Daoy (cell line): ENCODE measurements at regions not wholly inside any gene's neighbourhood (a gene's known extent, or its start where the extent isn't known, plus 50 kb on each side); places are given as distances from the start of the nearest gene placed in this dataset.
A peak's percentile ranks its signal among the peaks of the same experiment; 100 is the strongest.

Source experiments
- DNase-seq: peaks from one replicate; pipeline ENCODE4 v3.0.0-alpha.2; 2015; ENCODE audit warnings: low read depth

DNA sequence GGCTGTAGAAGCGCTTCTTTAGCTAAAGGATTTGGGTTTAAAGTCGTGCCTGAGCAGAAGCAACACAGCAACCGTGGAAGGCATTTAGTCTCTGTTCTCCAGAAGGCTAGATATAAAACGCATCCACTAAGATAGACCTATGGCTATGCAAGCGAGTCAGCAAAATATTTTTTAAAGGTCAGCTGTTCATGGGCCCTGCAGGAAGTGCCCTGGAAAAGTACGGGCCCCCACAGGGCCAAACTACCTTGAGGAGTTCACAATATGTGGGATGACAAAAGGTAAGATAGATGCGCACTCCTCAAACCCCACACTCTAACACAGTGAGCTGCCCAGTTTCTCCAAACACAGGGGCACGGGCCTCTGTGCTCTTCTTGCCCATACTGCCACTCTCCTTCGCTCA lies 261.6 kb downstream of the VPS13C start:
- no peak for DNase-seq

GRCh38 chr15:61796056-61796455 lies 264.2 kb downstream of the VPS13C start:
- DNase-seq = peak; percentile 11

DNA sequence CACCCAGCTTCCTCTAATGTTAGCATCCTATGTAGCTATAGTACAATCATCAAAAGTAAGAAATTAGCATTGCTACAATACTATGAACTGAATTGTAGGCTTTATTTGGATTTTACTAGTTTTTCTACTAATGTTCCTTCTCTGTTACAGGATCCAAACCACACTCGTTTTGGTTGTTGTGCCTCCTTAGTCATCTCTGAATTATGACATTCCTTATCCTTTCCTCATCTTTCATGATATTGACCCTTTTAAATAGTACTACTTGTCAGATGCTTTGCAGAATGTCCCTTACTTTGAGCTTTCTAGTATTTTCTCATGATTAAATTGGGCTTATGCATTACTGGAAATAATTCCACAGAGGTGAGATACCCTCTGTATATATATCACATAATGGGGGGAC lies 265.4 kb downstream of the VPS13C start:
- peak; percentile 21 for DNase-seq

- peak; percentile 41 for DNase-seq
Observed at GRCh38 chr15:61794276-61794675, 266.0 kb downstream of the VPS13C start.

- DNase-seq = no peak
Observed at GRCh38 chr15:61784734-61785133, 275.5 kb downstream of the VPS13C start.

DNA sequence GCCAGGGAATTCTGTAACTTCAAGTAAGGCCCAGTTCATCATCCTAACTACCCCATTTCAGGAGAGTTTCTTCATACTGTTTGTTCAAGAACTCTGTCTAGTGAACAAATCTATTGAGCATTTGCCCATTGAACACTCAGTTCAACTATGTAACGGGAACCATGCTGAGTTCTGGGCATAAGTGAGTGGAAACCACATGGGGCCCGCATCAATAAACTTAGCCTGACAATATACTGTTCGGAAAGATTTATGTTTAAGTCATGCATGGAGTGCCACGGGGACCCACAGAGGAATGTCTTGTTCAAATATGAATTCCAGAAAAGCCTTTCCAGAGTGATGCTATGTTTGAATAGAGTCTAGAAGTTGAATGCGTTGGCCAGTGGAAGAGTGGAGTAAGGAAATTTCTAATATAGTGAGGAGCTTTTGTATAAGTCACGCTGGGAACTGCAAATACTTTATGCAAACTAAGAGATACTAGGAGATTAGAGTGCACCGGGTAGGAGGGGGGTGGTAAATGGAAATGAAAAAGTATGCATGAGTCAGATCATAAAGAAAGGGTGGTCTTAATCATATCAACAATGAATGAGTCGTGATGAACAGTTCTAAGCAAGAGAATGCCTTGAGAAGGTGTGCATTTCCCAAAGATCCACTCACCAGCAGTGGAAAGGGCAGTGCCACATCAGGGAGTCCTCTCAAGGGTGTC lies 279.8 kb downstream of the VPS13C start:
- DNase-seq = no peak

GRCh38 chr15:61777689-61778088 lies 282.6 kb downstream of the VPS13C start:
- no peak for DNase-seq

GRCh38 chr15:61769557-61769956 lies 290.7 kb downstream of the VPS13C start:
- no peak for DNase-seq

- DNase-seq = no peak
Observed at GRCh38 chr15:61768131-61768530, 292.1 kb downstream of the VPS13C start.

DNA sequence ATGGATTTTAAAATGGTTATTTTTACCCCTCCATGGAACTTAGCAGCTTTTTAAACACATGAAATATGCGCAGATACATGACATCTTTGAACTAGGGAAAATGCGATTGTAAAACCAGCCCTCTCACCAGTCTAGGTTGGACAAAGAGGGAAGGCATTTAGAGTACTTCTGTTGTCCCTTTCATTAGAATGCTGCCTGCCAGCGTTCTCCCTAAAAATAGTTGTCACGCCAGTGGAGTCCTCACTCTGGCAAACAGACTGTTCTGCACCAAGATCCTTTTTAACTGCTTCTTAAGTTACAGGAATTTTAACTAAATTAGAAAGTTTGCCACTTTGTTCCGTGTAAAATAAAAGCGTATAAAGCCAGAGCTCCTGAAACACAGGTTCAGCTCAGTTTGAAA lies 295.3 kb downstream of the VPS13C start:
- no peak for DNase-seq

GRCh38 chr15:61764141-61764540 lies 296.1 kb downstream of the VPS13C start:
- DNase-seq = no peak

GRCh38 chr15:61762676-61763075 lies 297.6 kb downstream of the VPS13C start:
- no peak for DNase-seq

GRCh38 chr15:61759639-61760038 lies 300.6 kb downstream of the VPS13C start:
- DNase-seq = no peak

- DNase-seq = no peak
Observed at GRCh38 chr15:61756071-61756820, 304.0 kb downstream of the VPS13C start.

DNA sequence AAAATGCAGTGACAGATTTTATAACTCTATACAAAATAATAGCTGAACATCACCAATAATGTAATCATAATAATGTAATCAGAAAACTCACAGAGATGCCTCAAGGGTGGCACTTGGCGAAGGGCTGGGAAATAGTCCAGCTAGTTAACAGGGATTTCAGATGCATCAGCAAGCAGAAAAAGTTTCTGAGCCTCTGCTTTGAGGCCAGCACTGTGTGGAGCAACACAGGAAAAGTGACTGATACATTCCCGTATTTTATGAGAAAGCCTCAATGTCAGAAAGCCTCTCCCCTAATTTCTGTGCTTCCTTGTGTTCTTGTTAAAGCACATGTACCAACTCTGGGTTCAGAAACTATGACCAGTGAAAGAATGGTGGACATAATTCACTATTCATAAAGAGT lies 304.8 kb downstream of the VPS13C start:
- DNase-seq = no peak

GRCh38 chr15:61753018-61753710 lies 307.1 kb downstream of the VPS13C start:
- DNase-seq = no peak

DNA sequence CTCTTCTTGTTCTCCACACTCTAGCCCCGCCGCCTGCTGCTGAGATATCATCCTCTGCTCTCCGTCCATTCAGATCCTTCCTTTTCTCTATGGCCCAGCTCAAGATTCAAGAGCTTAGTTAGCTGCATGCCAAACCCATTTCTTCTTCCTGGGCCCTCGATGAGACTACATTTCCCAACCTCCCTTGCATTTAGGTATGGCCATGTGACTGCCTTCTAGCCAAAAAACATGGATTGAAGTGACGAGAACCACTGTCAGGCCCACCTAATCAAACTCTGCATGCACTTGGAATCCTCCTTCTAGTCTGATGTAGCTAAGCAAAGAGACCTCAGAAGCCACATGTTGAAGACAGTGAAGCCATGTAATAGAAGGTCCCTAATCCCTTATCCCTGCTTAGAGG lies 308.2 kb downstream of the VPS13C start:
- no peak for DNase-seq

DNA sequence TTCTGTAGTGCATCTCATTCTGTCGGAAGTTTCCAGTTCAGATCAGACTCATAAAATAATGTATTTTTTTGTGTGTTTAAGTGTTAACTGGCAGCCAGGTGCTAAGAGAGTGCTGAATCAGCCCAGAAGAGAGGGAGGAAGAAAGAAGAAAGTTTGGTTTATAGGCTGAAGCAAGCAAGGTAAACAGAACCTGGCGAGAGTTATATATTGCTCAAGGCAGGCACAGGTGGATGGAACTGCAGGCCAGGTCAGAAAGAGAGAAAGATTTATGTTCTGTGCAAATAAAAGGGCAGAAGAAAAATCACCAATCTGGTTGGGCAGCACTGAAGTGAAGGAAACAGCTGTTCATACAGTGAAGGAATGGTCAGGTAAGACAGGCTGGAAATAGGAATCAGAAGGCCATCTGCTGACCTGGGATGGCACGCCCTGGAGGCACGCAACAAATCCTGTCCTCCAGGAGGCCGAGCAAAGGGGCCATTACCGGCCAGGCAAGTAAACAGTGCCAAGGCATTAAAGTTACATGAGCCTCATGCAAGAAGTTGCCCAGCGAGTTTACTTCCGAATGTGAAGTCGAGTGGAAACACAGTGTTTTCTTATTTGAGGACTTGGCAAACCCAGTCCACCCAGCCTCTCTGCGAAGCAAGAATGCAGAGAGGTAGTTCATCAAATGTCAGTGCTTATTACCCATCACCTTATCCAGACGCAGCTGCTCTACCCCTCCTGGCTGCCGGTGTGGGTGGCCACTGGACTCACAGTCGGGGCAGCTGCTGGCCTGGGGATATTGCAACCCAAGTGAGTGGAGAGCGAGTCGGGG lies 309.8 kb downstream of the VPS13C start:
- no peak for DNase-seq

DNA sequence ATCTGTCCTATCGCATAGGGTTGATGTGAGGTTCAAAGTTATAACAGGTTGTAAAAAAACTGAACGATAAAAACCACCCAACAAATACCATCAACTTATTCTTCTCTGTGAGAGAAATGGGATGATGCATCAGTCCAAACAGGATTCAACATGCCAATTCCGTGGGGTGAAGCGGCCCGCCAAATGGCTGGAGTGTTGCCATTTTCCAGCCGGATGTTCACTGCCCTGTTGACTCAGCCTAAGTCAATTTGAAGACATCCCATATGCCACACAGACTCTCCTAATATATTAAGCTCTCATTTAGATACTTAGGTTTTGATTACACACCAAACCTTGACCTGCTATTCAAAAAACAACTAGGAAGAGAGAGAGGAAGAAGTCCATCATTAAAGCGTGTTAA lies 311.1 kb downstream of the VPS13C start:
- peak; percentile 70 for DNase-seq

DNA sequence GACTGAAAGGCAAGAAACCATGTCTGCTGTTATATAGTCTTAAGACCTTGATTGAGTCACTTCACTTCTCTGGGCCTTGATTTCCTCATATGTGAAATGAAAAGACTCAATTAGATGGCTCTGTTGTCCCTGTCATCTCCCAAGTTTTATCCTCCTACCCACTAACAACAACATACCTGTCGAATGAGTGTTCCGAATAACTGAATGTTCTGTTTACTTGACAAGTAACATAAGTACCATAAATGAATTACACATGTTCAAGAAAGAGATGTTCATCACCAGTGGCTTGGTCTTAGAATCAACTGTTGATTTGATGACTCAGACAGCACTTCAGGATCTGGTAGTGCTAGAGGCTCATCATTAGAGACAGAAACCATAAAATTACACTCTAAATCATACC lies 311.7 kb downstream of the VPS13C start:
- peak; percentile 15 for DNase-seq

- no peak for DNase-seq
Observed at GRCh38 chr15:61746589-61746988, 313.7 kb downstream of the VPS13C start.

GRCh38 chr15:61743345-61743909 lies 316.8 kb downstream of the VPS13C start:
- no peak for DNase-seq
